ENCODE measurements at regions not wholly inside any gene's neighbourhood (a gene's known extent, or its start where the extent isn't known, plus 50 kb on each side); places are given as distances from the start of the nearest gene placed in this dataset.

GRCh38 chr1:198809247-198809646 is 170.4 kb downstream of the PTPRC start:
- no peaks in the 10 kb centered on the region for H3K36me3 ChIP-seq
- H3K4me3 ChIP-seq = no peak overlapping the region
- no peak for TF ChIP-seq CTCF (IDR thresholded peaks at IDR 0.05)
- H3K27me3 ChIP-seq = no peaks in the 10 kb centered on the region
- intact Hi-C loops (cut with DNase I) = no loop called here
- no peak for DNase-seq (ENCODE audit: low spot score in 2 of 2)
- H3K4me1 ChIP-seq = no peaks in the 10 kb centered on the region
- H3K27ac ChIP-seq = no peak overlapping the region
- H3K9me3 ChIP-seq = peaks cover 0 to 8% of the 10 kb centered on the region in 2 donors

GRCh38 chr1:198811449-198811848 is 172.6 kb downstream of the PTPRC start:
- no peaks in the 10 kb centered on the region for H3K27me3 ChIP-seq
- no peak overlapping the region for H3K4me3 ChIP-seq
- TF ChIP-seq CTCF (IDR thresholded peaks at IDR 0.05) = no peak
- intact Hi-C loops (cut with DNase I) = no loop called here
- H3K36me3 ChIP-seq = no peaks in the 10 kb centered on the region
- H3K4me1 ChIP-seq = no peaks in the 10 kb centered on the region
- DNase-seq (ENCODE audit: low spot score in 2 of 2) = no peak
- H3K9me3 ChIP-seq = peaks cover 0 to 11% of the 10 kb centered on the region in 2 donors
- H3K27ac ChIP-seq = no peak overlapping the region

GRCh38 chr1:198823626-198824025 is 184.8 kb downstream of the PTPRC start:
- Histone ChIP-seq H3K27me3 (no peaks in the 10 kb centered on the region), H3K4me3 (no peak overlapping the region), H3K9me3 (no peaks in the 10 kb centered on the region), H3K36me3 (no peaks in the 10 kb centered on the region), H3K27ac (no peak overlapping the region), H3K4me1 (no peaks in the 10 kb centered on the region)
- DNase-seq (ENCODE audit: low spot score in 2 of 2) = no peak
- no peak for TF ChIP-seq CTCF (IDR thresholded peaks at IDR 0.05)
- intact Hi-C loops (cut with DNase I) = no loop called here

GRCh38 chr1:198825254-198825653 is 186.4 kb downstream of the PTPRC start:
- intact Hi-C loops (cut with DNase I) = no loop called here
- Histone ChIP-seq H3K36me3 (no peaks in the 10 kb centered on the region), H3K27ac (no peak overlapping the region), H3K27me3 (no peaks in the 10 kb centered on the region), H3K4me3 (no peak overlapping the region), H3K9me3 (no peaks in the 10 kb centered on the region), H3K4me1 (no peaks in the 10 kb centered on the region)
- no peak for TF ChIP-seq CTCF (IDR thresholded peaks at IDR 0.05)
- DNase-seq (ENCODE audit: low spot score in 2 of 2) = no peak

GRCh38 chr1:198829356-198829755 is 190.5 kb downstream of the PTPRC start:
- no peak for TF ChIP-seq CTCF (IDR thresholded peaks at IDR 0.05)
- DNase-seq (ENCODE audit: low spot score in 2 of 2) = no peak
- intact Hi-C loops (cut with DNase I) = no loop called here
- H3K4me3 ChIP-seq = no peak overlapping the region
- H3K27ac ChIP-seq = no peak overlapping the region
- no peaks in the 10 kb centered on the region for H3K9me3 ChIP-seq
- H3K4me1 ChIP-seq = no peaks in the 10 kb centered on the region
- H3K27me3 ChIP-seq = no peaks in the 10 kb centered on the region
- H3K36me3 ChIP-seq = no peaks in the 10 kb centered on the region

- Histone ChIP-seq H3K27me3 (no peaks in the 10 kb centered on the region), H3K27ac (no peak overlapping the region), H3K36me3 (no peaks in the 10 kb centered on the region), H3K9me3 (no peaks in the 10 kb centered on the region), H3K4me3 (no peak overlapping the region), H3K4me1 (no peaks in the 10 kb centered on the region)
- no peak for TF ChIP-seq CTCF (IDR thresholded peaks at IDR 0.05)
- intact Hi-C loops (cut with DNase I) = no loop called here
- no peak for DNase-seq (ENCODE audit: low spot score in 2 of 2)
Measured at GRCh38 chr1:198829944-198830343, 191.1 kb downstream of the PTPRC start.

Data from ascending aorta (tissue), 2 donors.